ENCODE measurements at regions not wholly inside any gene's neighbourhood (a gene's known extent, or its start where the extent isn't known, plus 50 kb on each side); places are given as distances from the start of the nearest gene placed in this dataset.
A peak's percentile ranks its signal among the peaks of the same experiment; 100 is the strongest.

DNA sequence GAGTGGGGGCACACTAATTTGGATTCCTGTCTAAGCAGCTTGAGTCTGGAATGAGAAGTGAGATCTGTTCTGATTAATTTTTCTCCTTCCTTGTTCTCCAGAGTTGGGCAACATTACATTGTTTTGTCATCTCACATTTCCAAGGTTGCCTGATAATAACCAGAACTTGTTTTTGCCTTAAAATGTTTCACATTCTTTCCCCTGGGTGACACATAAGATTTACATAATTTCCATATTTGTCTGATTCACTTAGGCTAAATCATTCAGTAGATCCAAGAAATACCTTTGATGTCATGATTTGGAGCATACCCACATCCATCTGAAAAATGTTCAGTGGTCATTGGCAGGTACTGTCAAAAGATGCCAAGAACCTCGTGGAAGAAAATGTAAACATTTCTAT is 60.3 kb downstream of the XCL2 start:
- H3K4me2 ChIP-seq (replicated peaks; ENCODE audit: extremely low read depth, low read length, poor library complexity, severe bottlenecking) = no peak overlapping the region
- Mint-ChIP-seq H3K36me3 (peaks cover 2% of the 10 kb centered on the region in 2 donors), H3K9me3 (peaks cover 3 to 4% (median 4%) of the 10 kb centered on the region in 7 donors), H3K27ac (peak overlapping the region; percentile 70 to 92 (median 85)), H3K27me3 (ENCODE audit: low read depth in 3 of 3) (no peaks in the 10 kb centered on the region), H3K4me1 (peaks cover 49% of the 10 kb centered on the region), H3K4me3 (no peak overlapping the region)
- H3K9me3 ChIP-seq (replicated peaks in 1 of 2; ENCODE audit: control insufficient read depth in 1 of 2, insufficient read depth in 1 of 2, low read length in 2 of 2) = peaks cover 0 to 5% of the 10 kb centered on the region in 2 donors
- H3K4me3 ChIP-seq (replicated peaks in 1 of 3; ENCODE audit: low read depth in 2 of 3, low read length in 3 of 3) = no peak overlapping the region
- TF ChIP-seq, protein P1, sequence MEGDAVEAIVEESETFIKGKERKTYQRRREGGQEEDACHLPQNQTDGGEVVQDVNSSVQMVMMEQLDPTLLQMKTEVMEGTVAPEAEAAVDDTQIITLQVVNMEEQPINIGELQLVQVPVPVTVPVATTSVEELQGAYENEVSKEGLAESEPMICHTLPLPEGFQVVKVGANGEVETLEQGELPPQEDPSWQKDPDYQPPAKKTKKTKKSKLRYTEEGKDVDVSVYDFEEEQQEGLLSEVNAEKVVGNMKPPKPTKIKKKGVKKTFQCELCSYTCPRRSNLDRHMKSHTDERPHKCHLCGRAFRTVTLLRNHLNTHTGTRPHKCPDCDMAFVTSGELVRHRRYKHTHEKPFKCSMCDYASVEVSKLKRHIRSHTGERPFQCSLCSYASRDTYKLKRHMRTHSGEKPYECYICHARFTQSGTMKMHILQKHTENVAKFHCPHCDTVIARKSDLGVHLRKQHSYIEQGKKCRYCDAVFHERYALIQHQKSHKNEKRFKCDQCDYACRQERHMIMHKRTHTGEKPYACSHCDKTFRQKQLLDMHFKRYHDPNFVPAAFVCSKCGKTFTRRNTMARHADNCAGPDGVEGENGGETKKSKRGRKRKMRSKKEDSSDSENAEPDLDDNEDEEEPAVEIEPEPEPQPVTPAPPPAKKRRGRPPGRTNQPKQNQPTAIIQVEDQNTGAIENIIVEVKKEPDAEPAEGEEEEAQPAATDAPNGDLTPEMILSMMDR (IDR thresholded peaks at IDR 0.05) = no peak
- peak; percentile 63 to 89 (median 67) for DNase-seq
- H3K27ac ChIP-seq (ENCODE audit: low read depth in 1 of 2, low read length in 2 of 2) = peak overlapping the region in 1 of 2 donors; percentile 77
- no peak overlapping the region for H2AFZ ChIP-seq (ENCODE audit: insufficient read depth, low read depth, low read length, poor library complexity, severe bottlenecking)
- no peaks in the 10 kb centered on the region for H3K79me2 ChIP-seq (ENCODE audit: insufficient read depth, low read length)
- H3K27me3 ChIP-seq (ENCODE audit: control insufficient read depth in 2 of 2, insufficient read depth in 2 of 2, low read length in 2 of 2) = no peaks in the 10 kb centered on the region
- H3K9ac ChIP-seq (ENCODE audit: insufficient read depth, low read length, poor library complexity, severe bottlenecking) = no peak overlapping the region
- intact Hi-C loops (cut with micrococcal nuclease) = no loop called here
- no CpG with 5 or more reads among the region's 1 CpG for WGBS (ENCODE audit: insufficient coverage)
- peaks cover 39% of the 10 kb centered on the region in 2 donors for H3K4me1 ChIP-seq (ENCODE audit: control insufficient read depth in 1 of 2, insufficient read depth in 2 of 2, low read length in 2 of 2)
- H3K36me3 ChIP-seq (replicated peaks in 1 of 2; ENCODE audit: control insufficient read depth in 1 of 2, insufficient read depth in 2 of 2, low read length in 2 of 2) = no peaks in the 10 kb centered on the region
- H4K20me1 ChIP-seq (ENCODE audit: insufficient read depth, low read length) = no peaks in the 10 kb centered on the region

- no peak overlapping the region for H3K27ac ChIP-seq (ENCODE audit: low read depth in 1 of 2, low read length in 2 of 2)
- DNase-seq = peak in 1 of 3 donors; percentile 23
- H3K4me2 ChIP-seq (replicated peaks; ENCODE audit: extremely low read depth, low read length, poor library complexity, severe bottlenecking) = no peak overlapping the region
- H3K4me3 ChIP-seq (replicated peaks in 1 of 3; ENCODE audit: low read depth in 2 of 3, low read length in 3 of 3) = no peak overlapping the region
- H3K4me1 ChIP-seq (ENCODE audit: control insufficient read depth in 1 of 2, insufficient read depth in 2 of 2, low read length in 2 of 2) = peaks cover 50 to 53% of the 10 kb centered on the region in 2 donors
- no peaks in the 10 kb centered on the region for H3K27me3 ChIP-seq (ENCODE audit: control insufficient read depth in 2 of 2, insufficient read depth in 2 of 2, low read length in 2 of 2)
- H3K79me2 ChIP-seq (ENCODE audit: insufficient read depth, low read length) = no peaks in the 10 kb centered on the region
- Mint-ChIP-seq H3K36me3 (peaks cover 2% of the 10 kb centered on the region in 2 donors), H3K9me3 (peaks cover 3 to 6% (median 4%) of the 10 kb centered on the region in 7 donors), H3K4me1 (peaks cover 58% of the 10 kb centered on the region), H3K27ac (peak overlapping the region in 5 of 7 donors; percentile 43 to 77 (median 60)), H3K27me3 (ENCODE audit: low read depth in 3 of 3) (no peaks in the 10 kb centered on the region), H3K4me3 (no peak overlapping the region)
- TF ChIP-seq, protein P1 (IDR thresholded peaks at IDR 0.05) = no peak
- H4K20me1 ChIP-seq (ENCODE audit: insufficient read depth, low read length) = no peaks in the 10 kb centered on the region
- peaks cover 0 to 5% of the 10 kb centered on the region in 2 donors for H3K9me3 ChIP-seq (replicated peaks in 1 of 2; ENCODE audit: control insufficient read depth in 1 of 2, insufficient read depth in 1 of 2, low read length in 2 of 2)
- no peak overlapping the region for H2AFZ ChIP-seq (ENCODE audit: insufficient read depth, low read depth, low read length, poor library complexity, severe bottlenecking)
- intact Hi-C loops (cut with micrococcal nuclease) = no loop called here
- H3K9ac ChIP-seq (ENCODE audit: insufficient read depth, low read length, poor library complexity, severe bottlenecking) = no peak overlapping the region
- H3K36me3 ChIP-seq (replicated peaks in 1 of 2; ENCODE audit: control insufficient read depth in 1 of 2, insufficient read depth in 2 of 2, low read length in 2 of 2) = no peaks in the 10 kb centered on the region
Measured at GRCh38 chr1:168482106-168482505, 61.7 kb downstream of the XCL2 start.

Measured in CD14-positive monocyte (primary cell).